ENCODE measurements at regions not wholly inside any gene's neighbourhood (a gene's known extent, or its start where the extent isn't known, plus 50 kb on each side); places are given as distances from the start of the nearest gene placed in this dataset.

- H3K36me3 Mint-ChIP-seq (ENCODE audit: insufficient read depth): no peaks in the 10 kb centered on the region
- ATAC-seq (replicated peaks; ENCODE audit: extremely low read depth, poor library complexity, severe bottlenecking): no peak
- peaks cover 5% of the 10 kb centered on the region for H3K9me3 Mint-ChIP-seq
- DNase-seq (ENCODE audit: low spot score in 2 of 2): no peak
- H3K27me3 Mint-ChIP-seq: no peaks in the 10 kb centered on the region
- H3K27ac Mint-ChIP-seq (ENCODE audit: low read depth): no peak overlapping the region
- H3K4me1 Mint-ChIP-seq: no peaks in the 10 kb centered on the region
- H3K4me3 Mint-ChIP-seq: no peak overlapping the region
These were observed 1443.0 kb upstream of the CDH6 start for GRCh38 chr5:29750453-29750852.

GRCh38 chr5:29744618-29745017 lies 1448.9 kb upstream of the CDH6 start:
- H3K9me3 Mint-ChIP-seq: peaks cover 22% of the 10 kb centered on the region
- H3K4me1 Mint-ChIP-seq: no peaks in the 10 kb centered on the region
- DNase-seq (ENCODE audit: low spot score in 2 of 2): no peak
- no peak overlapping the region for H3K4me3 Mint-ChIP-seq
- no peaks in the 10 kb centered on the region for H3K27me3 Mint-ChIP-seq
- H3K27ac Mint-ChIP-seq (ENCODE audit: low read depth): no peak overlapping the region
- no peak for ATAC-seq (replicated peaks; ENCODE audit: extremely low read depth, poor library complexity, severe bottlenecking)
- no peaks in the 10 kb centered on the region for H3K36me3 Mint-ChIP-seq (ENCODE audit: insufficient read depth)

GRCh38 chr5:29720954-29721353 lies 1472.5 kb upstream of the CDH6 start:
- H3K9me3 Mint-ChIP-seq: peaks cover 30% of the 10 kb centered on the region
- no peaks in the 10 kb centered on the region for H3K27me3 Mint-ChIP-seq
- peaks cover 1% of the 10 kb centered on the region for H3K36me3 Mint-ChIP-seq (ENCODE audit: insufficient read depth)
- no peak overlapping the region for H3K27ac Mint-ChIP-seq (ENCODE audit: low read depth)
- H3K4me3 Mint-ChIP-seq: no peak overlapping the region
- H3K4me1 Mint-ChIP-seq: no peaks in the 10 kb centered on the region
- ATAC-seq (replicated peaks; ENCODE audit: extremely low read depth, poor library complexity, severe bottlenecking): no peak
- DNase-seq (ENCODE audit: low spot score in 2 of 2): no peak

- no peak for ATAC-seq (replicated peaks; ENCODE audit: extremely low read depth, poor library complexity, severe bottlenecking)
These were observed 1474.3 kb upstream of the CDH6 start for GRCh38 chr5:29719171-29719570.

GRCh38 chr5:29715167-29715566 lies 1478.3 kb upstream of the CDH6 start:
- Mint-ChIP-seq H3K4me1 (no peaks in the 10 kb centered on the region), H3K27me3 (no peaks in the 10 kb centered on the region), H3K36me3 (ENCODE audit: insufficient read depth) (no peaks in the 10 kb centered on the region), H3K27ac (ENCODE audit: low read depth) (no peak overlapping the region), H3K4me3 (no peak overlapping the region), H3K9me3 (peaks cover 39% of the 10 kb centered on the region)
- DNase-seq (ENCODE audit: low spot score in 2 of 2): no peak
- no peak for ATAC-seq (replicated peaks; ENCODE audit: extremely low read depth, poor library complexity, severe bottlenecking)

More at GRCh38 chr5:29719171-29719570, 1474.3 kb upstream of the CDH6 start:
- no peak overlapping the region for H3K27ac Mint-ChIP-seq (ENCODE audit: low read depth)
- peaks cover 24% of the 10 kb centered on the region for H3K9me3 Mint-ChIP-seq
- no peak overlapping the region for H3K4me3 Mint-ChIP-seq
- H3K36me3 Mint-ChIP-seq (ENCODE audit: insufficient read depth): peaks cover 1% of the 10 kb centered on the region
- no peak for DNase-seq (ENCODE audit: low spot score in 2 of 2)
- H3K4me1 Mint-ChIP-seq: no peaks in the 10 kb centered on the region
- no peaks in the 10 kb centered on the region for H3K27me3 Mint-ChIP-seq

- H3K27me3 Mint-ChIP-seq: no peaks in the 10 kb centered on the region
- no peaks in the 10 kb centered on the region for H3K4me1 Mint-ChIP-seq
- DNase-seq (ENCODE audit: low spot score in 2 of 2) (no peak), ATAC-seq (replicated peaks; ENCODE audit: extremely low read depth, poor library complexity, severe bottlenecking) (no peak)
- no peaks in the 10 kb centered on the region for H3K36me3 Mint-ChIP-seq (ENCODE audit: insufficient read depth)
- no peak overlapping the region for H3K4me3 Mint-ChIP-seq
- peaks cover 27% of the 10 kb centered on the region for H3K9me3 Mint-ChIP-seq
- no peak overlapping the region for H3K27ac Mint-ChIP-seq (ENCODE audit: low read depth)
These were observed 1490.6 kb upstream of the CDH6 start for GRCh38 chr5:29702875-29703274.

- Mint-ChIP-seq H3K4me1 (no peaks in the 10 kb centered on the region), H3K4me3 (no peak overlapping the region), H3K27ac (ENCODE audit: low read depth) (no peak overlapping the region), H3K36me3 (ENCODE audit: insufficient read depth) (no peaks in the 10 kb centered on the region), H3K9me3 (peaks cover 32% of the 10 kb centered on the region), H3K27me3 (no peaks in the 10 kb centered on the region)
- DNase-seq (ENCODE audit: low spot score in 2 of 2): no peak
- no peak for ATAC-seq (replicated peaks; ENCODE audit: extremely low read depth, poor library complexity, severe bottlenecking)
These were observed 1491.9 kb upstream of the CDH6 start for GRCh38 chr5:29701600-29701999.

- H3K4me1 Mint-ChIP-seq: no peaks in the 10 kb centered on the region
- DNase-seq (ENCODE audit: low spot score in 2 of 2) (no peak), ATAC-seq (replicated peaks; ENCODE audit: extremely low read depth, poor library complexity, severe bottlenecking) (no peak)
- H3K9me3 Mint-ChIP-seq: peaks cover 40% of the 10 kb centered on the region
- H3K27me3 Mint-ChIP-seq: no peaks in the 10 kb centered on the region
- H3K4me3 Mint-ChIP-seq: no peak overlapping the region
- no peaks in the 10 kb centered on the region for H3K36me3 Mint-ChIP-seq (ENCODE audit: insufficient read depth)
- no peak overlapping the region for H3K27ac Mint-ChIP-seq (ENCODE audit: low read depth)
These were observed 1495.6 kb upstream of the CDH6 start for GRCh38 chr5:29697785-29698414.

GRCh38 chr5:29697278-29697677 lies 1496.2 kb upstream of the CDH6 start:
- DNase-seq (ENCODE audit: low spot score in 2 of 2): no peak
- Mint-ChIP-seq H3K36me3 (ENCODE audit: insufficient read depth) (no peaks in the 10 kb centered on the region), H3K4me1 (no peaks in the 10 kb centered on the region), H3K27ac (ENCODE audit: low read depth) (no peak overlapping the region), H3K9me3 (peaks cover 40% of the 10 kb centered on the region), H3K4me3 (no peak overlapping the region), H3K27me3 (no peaks in the 10 kb centered on the region)
- ATAC-seq (replicated peaks; ENCODE audit: extremely low read depth, poor library complexity, severe bottlenecking): no peak

GRCh38 chr5:29672678-29673077 lies 1520.8 kb upstream of the CDH6 start:
- Mint-ChIP-seq H3K4me3 (no peak overlapping the region), H3K36me3 (ENCODE audit: insufficient read depth) (no peaks in the 10 kb centered on the region), H3K4me1 (no peaks in the 10 kb centered on the region), H3K27ac (ENCODE audit: low read depth) (no peak overlapping the region), H3K27me3 (no peaks in the 10 kb centered on the region), H3K9me3 (peaks cover 22% of the 10 kb centered on the region)
- ATAC-seq (replicated peaks; ENCODE audit: extremely low read depth, poor library complexity, severe bottlenecking) (no peak), DNase-seq (ENCODE audit: low spot score in 2 of 2) (no peak)

GRCh38 chr5:29662876-29663275 lies 1530.6 kb upstream of the CDH6 start:
- Mint-ChIP-seq H3K4me1 (no peaks in the 10 kb centered on the region), H3K4me3 (no peak overlapping the region), H3K36me3 (ENCODE audit: insufficient read depth) (no peaks in the 10 kb centered on the region), H3K27ac (ENCODE audit: low read depth) (no peak overlapping the region), H3K9me3 (peaks cover 10% of the 10 kb centered on the region), H3K27me3 (no peaks in the 10 kb centered on the region)
- no peak for ATAC-seq (replicated peaks; ENCODE audit: extremely low read depth, poor library complexity, severe bottlenecking)
- no peak for DNase-seq (ENCODE audit: low spot score in 2 of 2)

GRCh38 chr5:29654954-29655353 lies 1538.5 kb upstream of the CDH6 start:
- Mint-ChIP-seq H3K4me1 (no peaks in the 10 kb centered on the region), H3K4me3 (no peak overlapping the region), H3K9me3 (peaks cover 16% of the 10 kb centered on the region), H3K27ac (ENCODE audit: low read depth) (no peak overlapping the region), H3K36me3 (ENCODE audit: insufficient read depth) (no peaks in the 10 kb centered on the region), H3K27me3 (no peaks in the 10 kb centered on the region)
- ATAC-seq (replicated peaks; ENCODE audit: extremely low read depth, poor library complexity, severe bottlenecking) (no peak), DNase-seq (ENCODE audit: low spot score in 2 of 2) (no peak)

GRCh38 chr5:29649321-29649720 lies 1544.2 kb upstream of the CDH6 start:
- Mint-ChIP-seq H3K9me3 (peaks cover 5% of the 10 kb centered on the region), H3K27ac (ENCODE audit: low read depth) (no peak overlapping the region), H3K27me3 (no peaks in the 10 kb centered on the region), H3K36me3 (ENCODE audit: insufficient read depth) (no peaks in the 10 kb centered on the region), H3K4me1 (no peaks in the 10 kb centered on the region), H3K4me3 (no peak overlapping the region)
- DNase-seq (ENCODE audit: low spot score in 2 of 2) (no peak), ATAC-seq (replicated peaks; ENCODE audit: extremely low read depth, poor library complexity, severe bottlenecking) (no peak)

GRCh38 chr5:29642601-29643000 lies 1550.9 kb upstream of the CDH6 start:
- H3K4me1 Mint-ChIP-seq: no peaks in the 10 kb centered on the region
- no peak overlapping the region for H3K27ac Mint-ChIP-seq (ENCODE audit: low read depth)
- no peaks in the 10 kb centered on the region for H3K27me3 Mint-ChIP-seq
- ATAC-seq (replicated peaks; ENCODE audit: extremely low read depth, poor library complexity, severe bottlenecking) (no peak), DNase-seq (ENCODE audit: low spot score in 2 of 2) (no peak)
- H3K36me3 Mint-ChIP-seq (ENCODE audit: insufficient read depth): no peaks in the 10 kb centered on the region
- no peak overlapping the region for H3K4me3 Mint-ChIP-seq
- peaks cover 15% of the 10 kb centered on the region for H3K9me3 Mint-ChIP-seq
